ENCODE measurements at regions not wholly inside any gene's neighbourhood (a gene's known extent, or its start where the extent isn't known, plus 50 kb on each side); places are given as distances from the start of the nearest gene placed in this dataset.

DNA sequence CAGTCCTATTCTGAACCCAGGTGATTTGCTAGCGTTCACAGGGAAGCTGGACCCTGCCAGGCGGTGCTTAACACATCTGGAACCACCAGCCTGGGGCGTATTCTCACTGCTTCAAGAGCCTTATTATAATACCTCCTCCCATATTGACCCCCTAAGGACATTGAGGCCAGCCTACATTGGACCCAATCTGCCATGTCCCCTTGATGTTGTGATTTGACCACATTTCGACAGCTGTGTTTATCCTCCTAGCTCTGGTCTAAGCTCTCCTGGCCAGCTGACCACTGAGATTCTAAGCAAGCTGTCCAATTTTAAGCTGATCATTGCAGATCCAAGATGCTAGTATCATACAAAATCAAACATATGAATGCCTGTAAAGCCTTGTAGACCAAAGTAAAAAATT, 148.1 kb upstream of the BLID start:
- no peaks in the 10 kb centered on the region for H3K27me3 ChIP-seq (ENCODE audit: low read depth)
- no peak for DNase-seq (ENCODE audit: low spot score in 2 of 2)

GRCh38 chr11:122261546-122261945, 145.5 kb upstream of the BLID start:
- H3K36me3 ChIP-seq (replicated peaks) = no peaks in the 10 kb centered on the region
- no peaks in the 10 kb centered on the region for H3K9me3 ChIP-seq
- DNase-seq (ENCODE audit: low spot score in 2 of 2) = no peak
- in situ Hi-C loops (cut with MboI; ENCODE audit: low sequenced_read_pairs) = no loop called here
- no peak overlapping the region for H3K4me3 ChIP-seq
- no peaks in the 10 kb centered on the region for H3K27me3 ChIP-seq (ENCODE audit: low read depth)
- no peaks in the 10 kb centered on the region for H3K4me1 ChIP-seq

More for the DNA sequence above, 148.1 kb upstream of the BLID start:
- Histone ChIP-seq H3K36me3 (replicated peaks) (no peaks in the 10 kb centered on the region), H3K4me1 (no peaks in the 10 kb centered on the region), H3K4me3 (no peak overlapping the region), H3K9me3 (no peaks in the 10 kb centered on the region)
- in situ Hi-C loops (cut with MboI; ENCODE audit: low sequenced_read_pairs) = no loop called here

GRCh38 chr11:122259195-122259821, 143.3 kb upstream of the BLID start:
- H3K36me3 ChIP-seq (replicated peaks) = no peaks in the 10 kb centered on the region
- in situ Hi-C loops (cut with MboI; ENCODE audit: low sequenced_read_pairs) = no loop called here
- no peaks in the 10 kb centered on the region for H3K4me1 ChIP-seq

DNA sequence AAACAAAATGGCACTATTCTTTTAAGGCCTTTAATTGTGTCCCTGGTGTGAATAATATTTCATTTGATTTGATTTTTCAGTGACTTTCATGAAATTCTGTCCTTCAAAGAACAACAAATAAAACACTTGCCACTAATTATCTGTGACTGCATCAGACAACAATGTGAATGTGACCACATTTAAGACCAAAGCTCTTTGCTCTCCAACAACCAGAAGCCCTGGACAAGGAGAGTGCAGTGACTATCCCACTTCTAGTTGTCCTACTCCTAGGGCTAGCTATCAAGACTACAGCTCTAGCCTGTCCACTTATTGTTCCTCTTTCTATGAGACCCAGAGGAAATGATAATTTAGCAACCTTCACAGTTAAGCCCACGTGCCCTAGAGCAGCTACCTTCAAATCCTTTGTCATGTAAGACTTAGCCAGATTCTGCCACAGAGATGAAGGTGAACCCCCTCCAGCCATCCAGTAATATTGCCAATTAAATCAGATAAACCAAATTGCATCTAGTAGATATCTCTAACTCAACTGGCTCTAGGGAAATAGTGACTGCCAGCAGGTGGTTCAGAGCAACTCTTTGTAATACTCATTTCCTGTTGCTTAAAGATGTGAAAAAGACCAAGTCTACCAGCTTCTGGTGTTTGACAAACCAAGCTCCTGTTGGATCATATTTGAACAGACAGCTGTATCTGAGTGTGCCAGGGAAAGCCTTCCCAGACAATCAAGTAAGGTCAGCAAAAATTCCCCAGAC, 142.6 kb upstream of the BLID start:
- H3K9me3 ChIP-seq = no peaks in the 10 kb centered on the region

More at GRCh38 chr11:122259195-122259821, 143.3 kb upstream of the BLID start:
- Histone ChIP-seq H3K27me3 (ENCODE audit: low read depth) (no peaks in the 10 kb centered on the region), H3K4me3 (no peak overlapping the region), H3K9me3 (no peaks in the 10 kb centered on the region)
- no peak for DNase-seq (ENCODE audit: low spot score in 2 of 2)

DNA sequence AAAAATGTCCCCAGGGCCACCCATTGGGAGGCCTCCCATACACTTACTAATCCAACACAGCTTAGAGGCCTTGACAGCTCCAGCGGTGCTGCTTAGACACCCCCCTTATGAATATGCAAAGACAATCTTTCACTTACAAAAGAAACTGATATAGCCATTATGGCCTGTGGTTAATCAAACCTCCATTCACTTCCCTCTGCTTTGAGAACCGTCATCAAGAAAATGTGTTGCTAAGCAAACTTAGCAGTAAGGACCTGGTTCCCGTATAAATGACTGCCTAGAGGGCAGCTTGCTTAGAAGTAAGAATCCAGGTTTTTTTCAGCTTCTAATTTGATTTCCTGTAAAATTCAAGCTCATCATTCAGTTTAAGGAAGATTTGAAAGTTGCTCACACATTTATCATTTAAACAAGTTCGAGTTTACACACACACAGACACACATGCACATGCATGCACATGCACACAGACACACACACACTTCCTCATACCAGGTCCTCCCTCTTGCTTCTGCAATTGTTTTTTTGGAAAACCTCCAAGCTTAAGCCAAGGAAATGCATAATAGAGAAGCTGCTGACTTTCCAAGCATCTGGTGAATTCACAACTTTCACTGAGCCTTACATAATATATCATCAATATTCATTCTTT, 137.7 kb upstream of the BLID start:
- no peak overlapping the region for H3K4me3 ChIP-seq
- in situ Hi-C loops (cut with MboI; ENCODE audit: low sequenced_read_pairs) = no loop called here
- H3K27me3 ChIP-seq (ENCODE audit: low read depth) = no peaks in the 10 kb centered on the region
- no peaks in the 10 kb centered on the region for H3K4me1 ChIP-seq
- H3K36me3 ChIP-seq (replicated peaks) = no peaks in the 10 kb centered on the region
- H3K9me3 ChIP-seq = no peaks in the 10 kb centered on the region
- peak; percentile 21 to 40 for DNase-seq (ENCODE audit: low spot score in 2 of 2)

More for the DNA sequence above, 142.6 kb upstream of the BLID start:
- no peak for DNase-seq (ENCODE audit: low spot score in 2 of 2)
- Histone ChIP-seq H3K27me3 (ENCODE audit: low read depth) (no peaks in the 10 kb centered on the region), H3K4me3 (no peak overlapping the region), H3K4me1 (no peaks in the 10 kb centered on the region), H3K36me3 (replicated peaks) (no peaks in the 10 kb centered on the region)
- in situ Hi-C loops (cut with MboI; ENCODE audit: low sequenced_read_pairs) = no loop called here

DNA sequence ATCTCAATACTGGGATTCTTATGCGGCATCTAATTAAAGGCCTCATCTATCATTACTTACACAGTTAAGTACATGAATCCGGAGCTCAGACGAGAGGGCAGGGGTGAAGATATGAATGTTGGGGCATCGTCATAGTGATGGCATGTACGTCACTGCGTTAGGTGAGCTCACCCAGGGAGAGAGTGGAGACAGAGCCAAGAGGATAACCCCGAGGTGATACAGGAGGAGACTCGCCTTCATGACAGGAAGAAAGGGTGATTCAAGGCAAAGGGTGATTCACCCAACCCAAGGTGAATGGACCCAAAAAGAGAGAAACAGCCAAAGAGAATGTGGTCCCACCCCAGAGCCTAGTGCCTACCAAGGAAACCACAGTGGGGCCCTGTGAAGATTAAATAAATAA, 132.9 kb upstream of the BLID start:
- Histone ChIP-seq H3K9me3 (no peaks in the 10 kb centered on the region), H3K4me3 (no peak overlapping the region), H3K27me3 (ENCODE audit: low read depth) (no peaks in the 10 kb centered on the region), H3K36me3 (replicated peaks) (no peaks in the 10 kb centered on the region), H3K4me1 (no peaks in the 10 kb centered on the region)
- no peak for DNase-seq (ENCODE audit: low spot score in 2 of 2)
- in situ Hi-C loops (cut with MboI; ENCODE audit: low sequenced_read_pairs) = no loop called here

DNA sequence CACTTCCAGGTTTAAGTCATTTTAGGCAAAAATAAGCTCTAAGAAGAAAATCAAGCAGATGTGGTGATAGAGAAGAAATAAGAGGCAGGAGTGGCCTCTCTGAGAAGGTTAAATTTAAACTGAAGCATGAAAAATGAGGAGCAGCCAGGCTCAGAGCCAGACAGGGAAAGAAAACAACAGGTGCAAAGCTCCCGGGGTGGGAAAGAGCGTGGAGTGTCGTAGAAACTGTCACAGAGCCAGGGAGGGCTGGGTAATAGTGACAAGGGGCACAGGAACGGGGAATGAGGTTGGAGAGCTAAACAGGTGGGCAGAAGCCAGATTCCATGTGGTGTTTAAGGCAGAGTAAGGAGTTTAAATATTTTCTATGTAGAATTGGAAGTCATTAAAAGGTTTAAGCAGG, 132.1 kb upstream of the BLID start:
- H3K27me3 ChIP-seq (ENCODE audit: low read depth) = no peaks in the 10 kb centered on the region
- no peak overlapping the region for H3K4me3 ChIP-seq
- DNase-seq (ENCODE audit: low spot score in 2 of 2) = no peak
- in situ Hi-C loops (cut with MboI; ENCODE audit: low sequenced_read_pairs) = no loop called here
- no peaks in the 10 kb centered on the region for H3K4me1 ChIP-seq
- no peaks in the 10 kb centered on the region for H3K9me3 ChIP-seq
- no peaks in the 10 kb centered on the region for H3K36me3 ChIP-seq (replicated peaks)

DNA sequence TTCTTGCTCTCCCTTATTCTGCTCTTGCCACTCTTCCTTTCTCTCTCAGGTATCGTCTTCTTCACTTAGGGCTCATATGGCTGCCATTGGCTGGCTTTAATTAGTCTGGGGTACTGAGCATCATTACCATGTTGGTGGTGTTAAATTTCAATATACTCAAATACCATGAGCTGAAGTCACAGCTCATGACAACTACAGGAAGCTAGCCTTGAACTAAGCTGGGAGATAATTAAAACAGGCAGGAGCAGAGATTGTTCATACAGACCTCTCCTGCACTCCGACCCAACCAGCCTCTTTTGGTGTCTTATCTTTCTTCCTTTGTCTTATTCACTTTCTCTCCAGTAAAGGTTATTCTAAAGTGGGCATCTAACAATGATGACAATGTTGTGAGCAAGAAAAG, 130.9 kb upstream of the BLID start:
- Histone ChIP-seq H3K4me3 (no peak overlapping the region), H3K9me3 (no peaks in the 10 kb centered on the region), H3K36me3 (replicated peaks) (no peaks in the 10 kb centered on the region), H3K27me3 (ENCODE audit: low read depth) (no peaks in the 10 kb centered on the region), H3K4me1 (no peaks in the 10 kb centered on the region)
- no peak for DNase-seq (ENCODE audit: low spot score in 2 of 2)
- in situ Hi-C loops (cut with MboI; ENCODE audit: low sequenced_read_pairs) = no loop called here

DNA sequence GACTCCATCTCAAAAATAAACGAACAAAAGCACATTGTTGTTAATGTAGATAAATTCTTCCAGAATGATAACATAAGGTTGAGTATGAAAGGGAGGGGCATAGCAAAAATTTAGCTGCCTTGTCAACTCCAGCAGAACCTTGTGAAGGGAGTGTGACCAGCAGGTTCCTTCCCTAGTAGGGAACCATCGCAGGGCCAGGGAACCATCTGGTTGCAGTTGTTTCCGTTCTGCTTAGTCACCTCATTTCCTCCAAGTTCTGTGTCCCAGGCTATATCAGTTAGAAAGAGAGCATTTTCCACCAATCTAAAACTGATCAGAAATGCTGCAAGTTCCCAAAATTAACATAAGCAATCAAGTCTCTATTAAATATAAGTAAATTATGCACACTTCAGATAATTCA, 126.7 kb upstream of the BLID start:
- in situ Hi-C loops (cut with MboI; ENCODE audit: low sequenced_read_pairs) = no loop called here
- H3K36me3 ChIP-seq (replicated peaks) = no peaks in the 10 kb centered on the region
- no peaks in the 10 kb centered on the region for H3K4me1 ChIP-seq
- H3K27me3 ChIP-seq (ENCODE audit: low read depth) = no peaks in the 10 kb centered on the region
- H3K4me3 ChIP-seq = no peak overlapping the region
- H3K9me3 ChIP-seq = no peaks in the 10 kb centered on the region
- DNase-seq (ENCODE audit: low spot score in 2 of 2) = no peak

GRCh38 chr11:122241566-122241965, 125.6 kb upstream of the BLID start:
- in situ Hi-C loops (cut with MboI; ENCODE audit: low sequenced_read_pairs) = no loop called here
- no peak overlapping the region for H3K4me3 ChIP-seq
- H3K4me1 ChIP-seq = no peaks in the 10 kb centered on the region
- H3K27me3 ChIP-seq (ENCODE audit: low read depth) = no peaks in the 10 kb centered on the region; the same call in 1 of the 2 replicates
- DNase-seq (ENCODE audit: low spot score in 2 of 2) = no peak
- H3K36me3 ChIP-seq (replicated peaks) = no peaks in the 10 kb centered on the region
- no peaks in the 10 kb centered on the region for H3K9me3 ChIP-seq

- no peaks in the 10 kb centered on the region; the same call in 1 of the 2 replicates for H3K27me3 ChIP-seq (ENCODE audit: low read depth)
- H3K4me3 ChIP-seq = no peak overlapping the region
- DNase-seq (ENCODE audit: low spot score in 2 of 2) = no peak
- in situ Hi-C loops (cut with MboI; ENCODE audit: low sequenced_read_pairs) = no loop called here
- no peaks in the 10 kb centered on the region for H3K36me3 ChIP-seq (replicated peaks)
- H3K9me3 ChIP-seq = no peaks in the 10 kb centered on the region
- H3K4me1 ChIP-seq = no peaks in the 10 kb centered on the region
Measured at GRCh38 chr11:122240638-122241037, 124.6 kb upstream of the BLID start.

- no peak for DNase-seq (ENCODE audit: low spot score in 2 of 2)
- Histone ChIP-seq H3K4me1 (no peaks in the 10 kb centered on the region), H3K9me3 (no peaks in the 10 kb centered on the region), H3K27me3 (ENCODE audit: low read depth) (no peaks in the 10 kb centered on the region; the same call in 1 of the 2 replicates), H3K4me3 (no peak overlapping the region), H3K36me3 (replicated peaks) (no peaks in the 10 kb centered on the region)
- in situ Hi-C loops (cut with MboI; ENCODE audit: low sequenced_read_pairs) = no loop called here
Measured at GRCh38 chr11:122235615-122236014, 119.6 kb upstream of the BLID start.

GRCh38 chr11:122234780-122235179, 118.8 kb upstream of the BLID start:
- Histone ChIP-seq H3K27me3 (ENCODE audit: low read depth) (no peaks in the 10 kb centered on the region; the same call in 1 of the 2 replicates), H3K9me3 (no peaks in the 10 kb centered on the region), H3K36me3 (replicated peaks) (no peaks in the 10 kb centered on the region), H3K4me3 (no peak overlapping the region), H3K4me1 (no peaks in the 10 kb centered on the region)
- DNase-seq (ENCODE audit: low spot score in 2 of 2) = no peak
- in situ Hi-C loops (cut with MboI; ENCODE audit: low sequenced_read_pairs) = no loop called here

- in situ Hi-C loops (cut with MboI; ENCODE audit: low sequenced_read_pairs) = no loop called here
- no peaks in the 10 kb centered on the region for H3K4me1 ChIP-seq
- no peak for DNase-seq (ENCODE audit: low spot score in 2 of 2)
Measured at GRCh38 chr11:122234257-122234656, 118.2 kb upstream of the BLID start.

More at GRCh38 chr11:122234257-122234656, 118.2 kb upstream of the BLID start:
- Histone ChIP-seq H3K27me3 (ENCODE audit: low read depth) (no peaks in the 10 kb centered on the region; the same call in 1 of the 2 replicates), H3K9me3 (no peaks in the 10 kb centered on the region), H3K36me3 (replicated peaks) (no peaks in the 10 kb centered on the region), H3K4me3 (no peak overlapping the region)
